HCT116 (cell line): ENCODE measurements at regions not wholly inside any gene's neighbourhood (a gene's known extent, or its start where the extent isn't known, plus 50 kb on each side); places are given as distances from the start of the nearest gene placed in this dataset.

Source experiments
- ATAC-seq: fragments of 200-7000 bp; cut with Tn5 transposase; 2 replicates; pipeline ENCODE4 v1.9.1; 2020; ENCODE audit warnings: mild to moderate bottlenecking, moderate library complexity
- BruUV-seq: library from RNA; stranded (reverse); fragments of 400-500 nt; replicated peaks from 2 replicates; lab custom pipeline; 2021; lab: Mats Ljungman, UMichigan
- CTCF ChIA-PET: fragments of 300-600 bp; sonication (Branson Sonifier 250); formaldehyde crosslinking; loops from one replicate; lab custom pipeline; 2021; ENCODE audit warnings: antibody characterized with exemption; lab: Charles Lee
- POLR2A ChIA-PET: fragments of 300-600, 350-600 bp; sonication (Branson Sonifier 250); formaldehyde crosslinking; loops from one replicate; lab custom pipeline; 2021; ENCODE audit warnings: antibody characterized with exemption; lab: Charles Lee
- RAD21 ChIA-PET, 2 experiments: fragments of 300-600 bp; sonication (Branson Sonifier 250); formaldehyde crosslinking; loops; one replicate each; lab custom pipeline; 2023; ENCODE audit warnings: low total read pairs in 2 of 2; ENCODE audit not compliant: uncharacterized antibody in 2 of 2, unreplicated experiment in 2 of 2, low non-redundant PET in 1 of 2; lab: Charles Lee
- DNase-seq: peaks from one replicate; pipeline ENCODE4 v3.0.0-alpha.2; 2010; ENCODE audit warnings: low read depth, low spot score
- H2AFZ ChIP-seq: fragments of 200-600 bp; shearing (Covaris generic), sonication (generic); 2 replicates; pipeline ENCODE4 v1.6.1; 2017; ENCODE audit warnings: low read depth, mixed run types, mixed read lengths, antibody characterized with exemption, low read length; ENCODE audit not compliant: poor library complexity, severe bottlenecking
- H3K27ac ChIP-seq: 2 replicates; pipeline ENCODE4 v1.5.1; 2012; ENCODE audit warnings: low read depth, low read length
- H3K27me3 ChIP-seq: fragments of 200-600 bp; sonication (generic); 2 replicates; pipeline ENCODE4 v1.6.1; 2016; ENCODE audit warnings: mixed run types, low read length, mixed read lengths; ENCODE audit not compliant: insufficient read depth
- H3K36me3 ChIP-seq, 2 experiments: fragments of 200-500 bp in 1 of 2; fragments of 200-600 bp in 1 of 2; sonication (Bioruptor generic) in 1 of 2; sonication (generic) in 1 of 2; 2 replicates each; pipeline versions ENCODE4 v1.5.1 to v1.6.1; 2014 to 2016; ENCODE audit warnings: low read length in 2 of 2, inconsistent platforms in 1 of 2, mixed read lengths in 1 of 2, mixed run types in 1 of 2; ENCODE audit not compliant: insufficient read depth in 2 of 2, control insufficient read depth in 1 of 2
- H3K4me1 ChIP-seq, 2 experiments: fragments of 200-600 bp in 1 of 2; sonication (generic) in 1 of 2; 2 replicates each; pipeline versions ENCODE4 v1.5.1 to v1.6.1; 2012 to 2017; ENCODE audit warnings: low read length in 2 of 2, inconsistent platforms in 1 of 2, mild to moderate bottlenecking in 1 of 2, mixed read lengths in 1 of 2, mixed run types in 1 of 2, moderate library complexity in 1 of 2; ENCODE audit not compliant: insufficient read depth in 2 of 2, control insufficient read depth in 1 of 2
- H3K4me2 ChIP-seq: fragments of 200-600 bp; sonication (generic); 2 replicates; pipeline ENCODE4 v1.6.1; 2017; ENCODE audit warnings: mixed run types, low read length, mixed read lengths
- H3K4me3 ChIP-seq, 2 experiments: fragments of 200-600 bp in 1 of 2; sonication (generic) in 1 of 2; replicated peaks in 1 of 2; 2 replicates each; pipeline ENCODE4 v1.5.1; 2011 to 2016; ENCODE audit warnings: low read length in 2 of 2, control low read depth in 1 of 2, low read depth in 1 of 2, mild to moderate bottlenecking in 1 of 2, mixed read lengths in 1 of 2, mixed run types in 1 of 2
- H3K79me2 ChIP-seq: fragments of 200-600 bp; sonication (generic); 2 replicates; pipeline ENCODE4 v1.6.1; 2017; ENCODE audit warnings: mild to moderate bottlenecking, mixed run types, low read length, moderate library complexity, mixed read lengths; ENCODE audit not compliant: insufficient read depth
- H3K9ac ChIP-seq: fragments of 200-600 bp; sonication (generic); 2 replicates; pipeline ENCODE4 v1.6.1; 2016; ENCODE audit warnings: low read length, mixed read lengths
- H3K9me2 ChIP-seq: fragments of 200-600 bp; sonication (generic), shearing (Covaris generic); 2 replicates; pipeline ENCODE4 v1.6.1; 2017; ENCODE audit warnings: mixed run types, mild to moderate bottlenecking, moderate library complexity; ENCODE audit not compliant: insufficient read depth
- H3K9me3 ChIP-seq, 2 experiments: fragments of 200-500 bp in 1 of 2; fragments of 200-600 bp in 1 of 2; sonication (Bioruptor generic) in 1 of 2; sonication (generic) in 1 of 2; 2 replicates each; pipeline ENCODE4 v1.6.1; 2014 to 2017; ENCODE audit warnings: low read length in 2 of 2, mixed read lengths in 2 of 2, inconsistent platforms in 1 of 2, low read depth in 1 of 2, mild to moderate bottlenecking in 1 of 2, mixed run types in 1 of 2, moderate library complexity in 1 of 2; ENCODE audit not compliant: control insufficient read depth in 1 of 2, insufficient read depth in 1 of 2
- H4K20me1 ChIP-seq: fragments of 200-600 bp; sonication (generic), shearing (Covaris generic); 2 replicates; pipeline ENCODE4 v1.6.1; 2017; ENCODE audit warnings: mixed run types, mild to moderate bottlenecking, moderate library complexity; ENCODE audit not compliant: insufficient read depth
- EGR1 ChIP-seq: IDR thresholded peaks from 2 replicates; pipeline ENCODE4 v1.6.1; 2012; ENCODE audit warnings: low read depth
- ELF1 ChIP-seq: IDR thresholded peaks from 2 replicates; pipeline ENCODE4 v1.6.1; 2012; ENCODE audit warnings: low read depth, borderline replicate concordance
- EZH2 ChIP-seq: fragments of 200-600 bp; sonication (generic); IDR thresholded peaks from 2 replicates; pipeline ENCODE4 v1.6.1; 2017; ENCODE audit warnings: antibody characterized with exemption, mixed run types
- EZH2phosphoT487 ChIP-seq: fragments of 200-600 bp; IDR thresholded peaks from 2 replicates; pipeline ENCODE4 v1.6.1; 2018; ENCODE audit warnings: antibody characterized with exemption, borderline replicate concordance
- FOSL1 ChIP-seq: IDR thresholded peaks from 2 replicates; pipeline ENCODE4 v1.6.1; 2012; ENCODE audit warnings: low read depth
- JUND ChIP-seq: IDR thresholded peaks from 2 replicates; pipeline ENCODE4 v1.6.1; 2012
- POLR2A ChIP-seq: IDR thresholded peaks from 2 replicates; pipeline ENCODE4 v1.7.0; 2011; ENCODE audit warnings: borderline replicate concordance; ENCODE audit not compliant: insufficient read depth, insufficient read length; ENCODE audit errors: extremely low read depth
- POLR2AphosphoS5 ChIP-seq: IDR thresholded peaks from 2 replicates; pipeline ENCODE4 v1.6.1; 2011; ENCODE audit warnings: mild to moderate bottlenecking, low read depth, low read length, moderate library complexity
- RAD21 ChIP-seq: IDR thresholded peaks from 2 replicates; pipeline ENCODE4 v1.6.1; 2012; ENCODE audit warnings: low read depth, mild to moderate bottlenecking
- SIN3A ChIP-seq: IDR thresholded peaks from 2 replicates; pipeline ENCODE4 v1.6.1; 2012; ENCODE audit warnings: low read depth
- SP1 ChIP-seq: IDR thresholded peaks from 2 replicates; pipeline ENCODE4 v1.6.1; 2012; ENCODE audit warnings: low read depth
- SRF ChIP-seq: IDR thresholded peaks from 2 replicates; pipeline ENCODE4 v1.6.1; 2012; ENCODE audit warnings: low read depth
- YY1 ChIP-seq: IDR thresholded peaks from 2 replicates; pipeline ENCODE4 v1.6.1; 2011; ENCODE audit warnings: low read length, low read depth, moderate library complexity, mild to moderate bottlenecking; ENCODE audit not compliant: insufficient replicate concordance; ENCODE audit errors: extremely low read depth
- ZFX ChIP-seq: fragments of 450-650 bp; IDR thresholded peaks from 2 replicates; pipeline ENCODE4 v1.6.1; 2017
- intact Hi-C: fragments of 100-400 bp; cut with micrococcal nuclease; formaldehyde crosslinking; loops from 2 replicates; pipeline ENCODE4 v1.10.0; 2022
- TF ChIP-seq, protein P1 (sequence below): IDR thresholded peaks from 2 replicates; pipeline ENCODE4 v1.6.1; 2011; ENCODE audit warnings: mild to moderate bottlenecking, low read length, moderate library complexity; ENCODE audit not compliant: insufficient replicate concordance; ENCODE audit errors: extremely low read depth
- TF ChIP-seq, protein P2 (sequence below): IDR thresholded peaks from 2 replicates; pipeline ENCODE4 v1.6.1; 2012
- TF ChIP-seq, protein P3 (sequence below): IDR thresholded peaks from 2 replicates; pipeline ENCODE4 v1.6.1; 2012

DNA sequence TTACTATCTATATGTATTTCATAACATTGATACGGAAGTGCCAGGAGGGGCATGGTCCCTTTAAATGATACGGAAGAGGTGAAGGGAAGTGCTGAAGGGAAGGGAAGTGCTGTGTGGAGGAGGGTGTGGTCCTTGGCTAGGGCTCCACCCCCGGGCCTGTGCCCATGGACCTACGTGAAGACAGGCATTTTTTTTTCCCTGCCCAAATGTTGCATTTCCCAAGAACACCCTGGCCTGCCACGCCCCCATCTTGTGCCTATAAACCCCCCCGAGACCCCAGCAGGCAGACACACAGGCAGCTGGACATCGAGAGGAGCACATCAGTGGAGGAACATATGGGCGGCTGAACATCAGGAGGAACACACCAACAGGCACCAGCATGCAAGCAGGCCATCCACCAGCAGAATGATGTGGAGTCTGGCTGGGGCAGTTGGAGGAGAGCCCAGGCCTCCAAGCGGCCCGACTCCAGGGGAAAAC, 134.1 kb downstream of the SLC41A2 start:
- POLR2A ChIA-PET, result no interaction called here
- no TSS peak for BruUV-seq
- no peaks in the 10 kb centered on the region for H3K9me3 ChIP-seq
- H3K4me3 ChIP-seq, result no peak overlapping the region
- DNase-seq (peak; percentile 22), ATAC-seq (peak; percentile 94)
- no peaks in the 10 kb centered on the region for H3K9me2 ChIP-seq
- peaks cover 0 to 12% of the 10 kb centered on the region in 2 experiments; a peak in 2 of 4 replicates for H3K4me1 ChIP-seq
- H3K9ac ChIP-seq, result no peak overlapping the region
- RAD21 ChIA-PET, result interaction anchor here (1.0 to 1.2 kb wide), 2 partner anchors 442 kb away, joined by 3 read pairs; no protein-coding TSS in a partner anchor
- no peak overlapping the region for H3K27ac ChIP-seq
- peak overlapping the region; percentile 45 for H3K4me2 ChIP-seq
- H3K36me3 ChIP-seq, result no peaks in the 10 kb centered on the region
- H3K27me3 ChIP-seq, result no peaks in the 10 kb centered on the region
- H2AFZ ChIP-seq, result no peak overlapping the region
- TF ChIP-seq EZH2 (no peak), SP1 (0 out of 2 replicates have a peak, but pooled peaks have one; percentile 10), EGR1 (no peak), EZH2phosphoT487 (no peak)
- TF ChIP-seq, protein P1, sequence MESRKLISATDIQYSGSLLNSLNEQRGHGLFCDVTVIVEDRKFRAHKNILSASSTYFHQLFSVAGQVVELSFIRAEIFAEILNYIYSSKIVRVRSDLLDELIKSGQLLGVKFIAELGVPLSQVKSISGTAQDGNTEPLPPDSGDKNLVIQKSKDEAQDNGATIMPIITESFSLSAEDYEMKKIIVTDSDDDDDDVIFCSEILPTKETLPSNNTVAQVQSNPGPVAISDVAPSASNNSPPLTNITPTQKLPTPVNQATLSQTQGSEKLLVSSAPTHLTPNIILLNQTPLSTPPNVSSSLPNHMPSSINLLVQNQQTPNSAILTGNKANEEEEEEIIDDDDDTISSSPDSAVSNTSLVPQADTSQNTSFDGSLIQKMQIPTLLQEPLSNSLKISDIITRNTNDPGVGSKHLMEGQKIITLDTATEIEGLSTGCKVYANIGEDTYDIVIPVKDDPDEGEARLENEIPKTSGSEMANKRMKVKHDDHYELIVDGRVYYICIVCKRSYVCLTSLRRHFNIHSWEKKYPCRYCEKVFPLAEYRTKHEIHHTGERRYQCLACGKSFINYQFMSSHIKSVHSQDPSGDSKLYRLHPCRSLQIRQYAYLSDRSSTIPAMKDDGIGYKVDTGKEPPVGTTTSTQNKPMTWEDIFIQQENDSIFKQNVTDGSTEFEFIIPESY, result no peak
- TF ChIP-seq, protein P2, sequence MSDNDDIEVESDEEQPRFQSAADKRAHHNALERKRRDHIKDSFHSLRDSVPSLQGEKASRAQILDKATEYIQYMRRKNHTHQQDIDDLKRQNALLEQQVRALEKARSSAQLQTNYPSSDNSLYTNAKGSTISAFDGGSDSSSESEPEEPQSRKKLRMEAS, result no peak; the same call in 1 of the 2 replicates
- no peaks in the 10 kb centered on the region for H4K20me1 ChIP-seq
- H3K79me2 ChIP-seq, result no peaks in the 10 kb centered on the region
- CTCF ChIA-PET, result no interaction called here
- intact Hi-C loops, result no loop called here

- H2AFZ ChIP-seq, result no peak overlapping the region
- no peaks in the 10 kb centered on the region for H3K79me2 ChIP-seq
- no peaks in the 10 kb centered on the region for H4K20me1 ChIP-seq
- no peaks in the 10 kb centered on the region for H3K9me3 ChIP-seq
- no peaks in the 10 kb centered on the region for H3K27me3 ChIP-seq
- no peaks in the 10 kb centered on the region for H3K36me3 ChIP-seq
- ATAC-seq (no peak), DNase-seq (no peak)
- intact Hi-C loops, result no loop called here
- no peak overlapping the region for H3K27ac ChIP-seq
- H3K9me2 ChIP-seq, result no peaks in the 10 kb centered on the region
- no peak overlapping the region for H3K4me2 ChIP-seq
- ChIA-PET RAD21 (no interaction called here), POLR2A (no interaction called here), CTCF (no interaction called here)
- no TSS peak for BruUV-seq
- no peak overlapping the region for H3K4me3 ChIP-seq
- no peak overlapping the region for H3K9ac ChIP-seq
- H3K4me1 ChIP-seq, result peaks cover 0 to 12% of the 10 kb centered on the region in 2 experiments; a peak in 2 of 4 replicates
- TF ChIP-seq, protein P1, result no peak
- TF ChIP-seq SRF (no peak), JUND (no peak), YY1 (no peak), POLR2AphosphoS5 (no peak), POLR2A (no peak), EZH2 (no peak), RAD21 (no peak), ELF1 (no peak), FOSL1 (no peak), EZH2phosphoT487 (no peak), EGR1 (no peak), SIN3A (no peak), ZFX (no peak)
- TF ChIP-seq, protein P3, sequence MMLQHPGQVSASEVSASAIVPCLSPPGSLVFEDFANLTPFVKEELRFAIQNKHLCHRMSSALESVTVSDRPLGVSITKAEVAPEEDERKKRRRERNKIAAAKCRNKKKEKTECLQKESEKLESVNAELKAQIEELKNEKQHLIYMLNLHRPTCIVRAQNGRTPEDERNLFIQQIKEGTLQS, result no peak
- TF ChIP-seq, protein P2, result no peak
Measured at GRCh38 chr12:104822941-104823340, 135.1 kb downstream of the SLC41A2 start.
